Glutamatergic neuron (in vitro differentiated cells): ENCODE measurements at regions not wholly inside any gene's neighbourhood (a gene's known extent, or its start where the extent isn't known, plus 50 kb on each side); places are given as distances from the start of the nearest gene placed in this dataset.

Source experiments
- DNase-seq: peaks from one replicate; pipeline ENCODE4 v3.0.0; 2022
- H3K27ac Mint-ChIP-seq: one replicate; pipeline ENCODE4 v1.8.0; 2020; ENCODE audit warnings: mild to moderate bottlenecking, mixed read lengths, inconsistent platforms; ENCODE audit not compliant: unreplicated experiment
- H3K27me3 Mint-ChIP-seq: one replicate; pipeline ENCODE4 v1.8.0; 2020; ENCODE audit warnings: mild to moderate bottlenecking, moderate library complexity, mixed read lengths, inconsistent platforms; ENCODE audit not compliant: unreplicated experiment
- H3K36me3 Mint-ChIP-seq: one replicate; pipeline ENCODE4 v1.8.0; 2020; ENCODE audit warnings: mild to moderate bottlenecking, mixed read lengths, inconsistent platforms; ENCODE audit not compliant: unreplicated experiment
- H3K4me1 Mint-ChIP-seq: one replicate; pipeline ENCODE4 v1.8.0; 2020; ENCODE audit warnings: mild to moderate bottlenecking, low read depth, mixed read lengths, inconsistent platforms; ENCODE audit not compliant: unreplicated experiment
- H3K4me3 Mint-ChIP-seq: one replicate; pipeline ENCODE4 v1.8.0; 2020; ENCODE audit warnings: mild to moderate bottlenecking, mixed read lengths, inconsistent platforms; ENCODE audit not compliant: unreplicated experiment
- H3K9me3 Mint-ChIP-seq: one replicate; pipeline ENCODE4 v1.8.0; 2020; ENCODE audit warnings: mild to moderate bottlenecking, moderate library complexity, mixed read lengths, inconsistent platforms; ENCODE audit not compliant: unreplicated experiment
- CTCF ChIP-seq: fragments of 200-600 bp; sonication (generic); IDR thresholded peaks from one replicate; pipeline ENCODE4 v1.5.0; 2021; ENCODE audit not compliant: partially characterized antibody, unreplicated experiment

- Mint-ChIP-seq H3K4me1 (no peaks in the 10 kb centered on the region), H3K27ac (no peak overlapping the region), H3K4me3 (no peak overlapping the region), H3K9me3 (peaks cover 2% of the 10 kb centered on the region), H3K27me3 (peaks cover 1% of the 10 kb centered on the region), H3K36me3 (no peaks in the 10 kb centered on the region)
- no peak for DNase-seq
- no peak for TF ChIP-seq CTCF
These were observed 60.4 kb upstream of the HPF1 start for GRCh38 chr4:169818063-169818679.

- H3K9me3 Mint-ChIP-seq = peaks cover 2% of the 10 kb centered on the region
- no peak overlapping the region for H3K4me3 Mint-ChIP-seq
- no peak for TF ChIP-seq CTCF
- DNase-seq = no peak
- no peak overlapping the region for H3K27ac Mint-ChIP-seq
- H3K36me3 Mint-ChIP-seq = no peaks in the 10 kb centered on the region
- H3K4me1 Mint-ChIP-seq = no peaks in the 10 kb centered on the region
- peaks cover 1% of the 10 kb centered on the region for H3K27me3 Mint-ChIP-seq
These were observed 57.9 kb upstream of the HPF1 start for GRCh38 chr4:169815606-169816005.

GRCh38 chr4:169811476-169811875 is 53.7 kb upstream of the HPF1 start:
- DNase-seq = no peak
- no peak for TF ChIP-seq CTCF
- Mint-ChIP-seq H3K4me3 (no peak overlapping the region), H3K36me3 (no peaks in the 10 kb centered on the region), H3K27ac (no peak overlapping the region), H3K9me3 (no peaks in the 10 kb centered on the region), H3K27me3 (peaks cover 1% of the 10 kb centered on the region), H3K4me1 (no peaks in the 10 kb centered on the region)

GRCh38 chr4:169810325-169811323 is 52.9 kb upstream of the HPF1 start:
- TF ChIP-seq CTCF = peak; percentile 79
- Mint-ChIP-seq H3K4me3 (no peak overlapping the region), H3K36me3 (no peaks in the 10 kb centered on the region), H3K27me3 (no peaks in the 10 kb centered on the region), H3K9me3 (no peaks in the 10 kb centered on the region), H3K4me1 (no peaks in the 10 kb centered on the region), H3K27ac (no peak overlapping the region)
- no peak for DNase-seq
